ENCODE measurements at regions not wholly inside any gene's neighbourhood (a gene's known extent, or its start where the extent isn't known, plus 50 kb on each side); places are given as distances from the start of the nearest gene placed in this dataset.

DNA sequence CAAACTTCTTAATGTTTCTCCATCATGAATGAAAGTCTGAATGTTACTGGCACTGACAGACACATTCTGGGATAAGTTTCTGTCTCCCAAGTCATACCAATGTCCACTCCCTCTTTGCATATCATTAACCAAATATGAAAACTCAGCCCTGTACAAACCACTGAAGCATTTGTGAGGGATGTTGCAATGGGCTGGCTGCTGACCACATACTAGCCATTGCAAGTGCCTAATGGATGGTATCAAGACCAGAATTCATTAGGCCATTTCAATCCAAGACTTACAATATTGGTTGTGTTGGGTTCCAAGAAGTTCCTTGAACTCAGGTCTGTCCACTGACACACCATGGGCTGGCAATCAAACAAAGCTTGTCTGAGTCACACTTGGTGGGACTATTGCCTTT lies 73.8 kb downstream of the CBLN2 start:
- no peak for TF ChIP-seq CTCF (IDR thresholded peaks at IDR 0.05; ENCODE audit: extremely low read depth, missing control alignments)
- DNase-seq (ENCODE audit: low spot score): no peak

DNA sequence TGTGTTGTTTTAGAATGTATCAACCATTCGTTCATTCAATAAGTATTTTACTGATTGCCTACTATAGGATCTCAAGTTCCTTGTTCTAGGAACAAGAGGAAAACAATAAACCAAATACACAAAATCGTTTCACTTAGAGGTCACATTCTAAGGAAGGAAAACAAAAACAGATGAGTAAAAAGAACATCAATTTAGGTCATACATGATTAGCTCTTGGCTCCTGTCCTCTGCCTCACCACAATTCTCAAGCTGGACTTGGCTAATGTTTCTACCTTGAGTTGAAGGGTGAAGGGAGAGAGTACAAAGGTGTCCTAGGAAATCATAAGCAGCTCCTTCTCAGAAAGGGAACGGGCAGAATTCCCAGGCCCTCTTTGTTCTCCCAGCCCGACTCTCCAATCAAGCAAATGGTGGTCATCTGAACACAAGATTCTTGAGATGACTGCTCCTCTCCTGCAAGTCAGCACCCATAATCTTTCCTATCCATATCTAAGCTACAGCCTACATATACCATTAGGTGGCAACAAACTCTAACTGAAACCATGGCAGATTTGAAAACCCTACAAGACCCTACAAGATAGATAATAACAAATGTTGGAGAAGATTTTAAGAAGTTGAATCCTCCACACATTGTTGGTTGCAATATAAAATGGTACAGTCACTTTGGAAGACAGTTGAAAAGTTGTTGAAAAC lies 76.0 kb downstream of the CBLN2 start:
- no peak for TF ChIP-seq CTCF (IDR thresholded peaks at IDR 0.05; ENCODE audit: extremely low read depth, missing control alignments)
- DNase-seq (ENCODE audit: low spot score): no peak

DNA sequence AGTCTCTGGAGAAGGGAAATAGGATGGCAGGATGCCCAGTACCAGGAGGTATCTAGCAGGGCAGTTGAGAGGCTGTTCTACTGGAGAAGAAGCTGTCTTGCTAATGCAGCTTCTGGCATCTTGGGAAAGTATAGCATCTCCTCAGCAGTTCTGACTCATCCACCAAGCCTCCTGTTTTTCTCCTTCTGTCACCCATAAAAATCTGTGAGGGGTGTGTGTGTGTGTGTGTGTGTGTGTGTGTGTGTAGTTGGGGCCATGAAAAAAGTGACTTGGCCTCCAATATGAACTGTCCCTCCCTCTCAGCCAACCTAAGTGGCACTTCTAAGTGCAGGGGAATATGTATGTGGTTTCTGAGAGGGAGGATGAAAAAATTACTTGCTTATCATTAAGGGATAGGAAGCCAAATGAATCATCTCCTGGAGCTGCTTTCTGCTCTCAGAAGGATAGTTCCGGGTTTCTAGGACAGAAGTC lies 83.9 kb downstream of the CBLN2 start:
- TF ChIP-seq CTCF (IDR thresholded peaks at IDR 0.05; ENCODE audit: extremely low read depth, missing control alignments): no peak
- DNase-seq (ENCODE audit: low spot score): no peak

DNA sequence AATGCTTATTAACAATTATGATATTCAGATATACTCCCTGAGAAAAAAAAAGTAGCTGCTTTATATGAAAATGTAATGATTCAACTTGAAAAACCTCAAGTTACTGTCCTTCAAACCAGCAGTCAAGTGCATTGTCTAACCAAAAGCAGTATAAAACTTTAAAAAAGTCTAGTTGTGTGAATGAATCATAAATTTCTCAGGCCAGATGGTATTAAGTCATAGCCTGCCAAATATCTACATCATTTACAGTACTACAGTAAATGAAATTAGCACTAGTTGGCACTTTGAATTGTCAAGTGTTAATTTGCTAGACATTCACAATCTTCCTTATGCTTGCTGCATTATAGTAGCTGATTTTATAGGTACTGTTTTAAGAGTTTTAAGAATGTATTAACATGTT lies 85.9 kb downstream of the CBLN2 start:
- DNase-seq (ENCODE audit: low spot score): no peak
- TF ChIP-seq CTCF (IDR thresholded peaks at IDR 0.05; ENCODE audit: extremely low read depth, missing control alignments): no peak

DNA sequence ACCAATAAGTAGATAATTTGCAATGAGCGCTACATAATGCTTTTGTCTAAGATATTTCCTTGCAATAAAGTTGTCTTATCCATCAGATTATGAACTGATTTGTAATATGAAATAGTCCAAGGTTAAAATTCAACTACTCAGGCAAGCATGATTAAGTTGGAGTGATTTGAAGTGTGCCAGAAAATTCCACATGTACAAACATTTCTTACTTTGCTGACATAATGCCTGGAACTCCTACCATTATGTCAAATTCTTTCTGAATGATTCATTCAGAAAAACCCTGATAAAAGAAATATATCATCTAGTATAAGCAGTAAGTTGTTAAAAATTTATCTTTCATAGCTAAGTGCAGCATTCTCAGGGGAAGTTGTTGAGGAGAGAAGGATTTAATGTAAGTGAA lies 87.3 kb downstream of the CBLN2 start:
- no peak for TF ChIP-seq CTCF (IDR thresholded peaks at IDR 0.05; ENCODE audit: extremely low read depth, missing control alignments)
- DNase-seq (ENCODE audit: low spot score): no peak

GRCh38 chr18:72452328-72452727 lies 91.8 kb downstream of the CBLN2 start:
- no peak for DNase-seq (ENCODE audit: low spot score)
- no peak for TF ChIP-seq CTCF (IDR thresholded peaks at IDR 0.05; ENCODE audit: extremely low read depth, missing control alignments)

DNA sequence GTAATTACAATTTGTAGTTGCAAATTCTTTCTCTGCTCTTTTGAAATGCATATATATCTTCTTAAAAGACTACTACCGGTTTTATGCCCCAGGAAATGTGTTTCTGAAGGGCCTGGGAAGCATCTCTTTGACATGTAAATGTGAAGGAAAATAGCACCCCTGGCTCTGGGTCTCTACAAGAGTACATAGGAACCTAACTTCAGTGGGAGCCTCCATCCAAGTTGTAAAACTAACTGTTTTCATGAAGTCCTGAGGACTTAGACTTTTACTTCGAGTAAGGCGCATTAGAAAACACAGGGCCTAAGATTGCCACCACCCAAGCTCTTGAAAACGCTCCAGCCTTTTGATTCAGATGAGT lies 99.4 kb downstream of the CBLN2 start:
- DNase-seq (ENCODE audit: low spot score): no peak
- TF ChIP-seq CTCF (IDR thresholded peaks at IDR 0.05; ENCODE audit: extremely low read depth, missing control alignments): no peak
